Spleen (tissue), 11 donors: ENCODE measurements at regions not wholly inside any gene's neighbourhood (a gene's known extent, or its start where the extent isn't known, plus 50 kb on each side); places are given as distances from the start of the nearest gene placed in this dataset.
"Not testable (repeated sequence)": the region's sequence is repeated elsewhere in the genome, so short reads cannot be mapped to it uniquely, and the experiment has no call there.

Experiments
- DNase-seq: peaks from one replicate; pipeline ENCODE4 v3.0.0-alpha.2; 2020
- H3K27ac ChIP-seq, 8 donors: fragments of 200-600 bp; sonication (generic) in 7 of 8; 1 replicate in 4 of 8; 2 replicates in 4 of 8; pipeline versions ENCODE4 v1.5.0 to v1.8.0; 2016 to 2021; ENCODE audit warnings: inconsistent platforms in 4 of 8, mild to moderate bottlenecking in 4 of 8, moderate library complexity in 1 of 8
- H3K27me3 ChIP-seq, 7 donors: fragments of 200-600 bp; sonication (generic) in 6 of 7; replicated peaks in 1 of 7; 1 replicate in 4 of 7; 2 replicates in 3 of 7; pipeline versions ENCODE4 v1.5.0 to v1.8.0; 2016 to 2021; ENCODE audit warnings: inconsistent platforms in 3 of 7, mild to moderate bottlenecking in 1 of 7
- H3K36me3 ChIP-seq, 6 donors: fragments of 200-600 bp; sonication (generic) in 5 of 6; 1 replicate in 4 of 6; 2 replicates in 2 of 6; pipeline versions ENCODE4 v1.5.0 to v1.8.0; 2016 to 2021; ENCODE audit warnings: inconsistent platforms in 2 of 6
- H3K4me1 ChIP-seq, 6 donors: fragments of 200-600 bp; sonication (generic) in 5 of 6; 1 replicate in 3 of 6; 2 replicates in 3 of 6; pipeline versions ENCODE4 v1.5.0 to v1.8.0; 2016 to 2021; ENCODE audit warnings: inconsistent platforms in 3 of 6
- H3K4me3 ChIP-seq, 8 donors: fragments of 200-600 bp; sonication (generic) in 7 of 8; 1 replicate in 4 of 8; 2 replicates in 4 of 8; pipeline versions ENCODE4 v1.5.0 to v1.8.0; 2016 to 2021; ENCODE audit warnings: inconsistent platforms in 4 of 8, mild to moderate bottlenecking in 4 of 8, moderate library complexity in 2 of 8
- H3K9me3 ChIP-seq, 8 donors: fragments of 200-600 bp; sonication (generic) in 7 of 8; 1 replicate in 4 of 8; 2 replicates in 4 of 8; pipeline versions ENCODE4 v1.5.0 to v1.8.0; 2016 to 2021; ENCODE audit warnings: inconsistent platforms in 4 of 8
- POLR2A ChIP-seq, 3 donors: fragments of 450-650 bp; IDR thresholded peaks; one replicate each; pipeline ENCODE4 v1.5.1; 2017; ENCODE audit warnings: antibody characterized with exemption in 3 of 3, mild to moderate bottlenecking in 1 of 3
- POLR2AphosphoS5 ChIP-seq, 3 donors: sonication (generic); formaldehyde crosslinking; IDR thresholded peaks; one replicate each; pipeline ENCODE4 v1.5.1; 2017; ENCODE audit warnings: antibody characterized with exemption in 3 of 3
- WGBS, 5 donors: extraction: QIAGEN DNeasy Blood & Tissue Kit in 3 of 5; methylation state at CpG; one replicate each; pipeline versions ENCODE4 v1.1.5 to v1.1.7; 2013 to 2018; 5-methylcytosine and 5-hydroxymethylcytosine counted together
- intact Hi-C: fragments of 100-400 bp; cut with DNase I; formaldehyde crosslinking; loops from one replicate; pipeline ENCODE4 v1.15.0; 2023; ENCODE audit warnings: low total_unique reads
- TF ChIP-seq, protein P1 (sequence below), 11 experiments: fragments of 200-600 bp in 7 of 11; fragments of 450-650 bp in 4 of 11; sonication (generic) in 4 of 11; IDR thresholded peaks in 8 of 11; conservative IDR thresholded peaks in 3 of 11; 1 replicate in 7 of 11; 2 replicates in 4 of 11; pipeline versions ENCODE4 v1.4.0 to v1.8.0; 2016 to 2021; ENCODE audit warnings: antibody characterized with exemption in 11 of 11, inconsistent platforms in 4 of 11, mild to moderate bottlenecking in 1 of 11
- donor health status: healthy with polysubstance abuse.
- donor health status: DM: no; HTN: no; CAD: no; lungs with moderate emphysema.
- donor health status: DM: no; HTN: no; CAD: no.
- donor health status: Bipolar disorder and iron deficiency.
- donor health status: healthy.
- donor health status: DM: no; HTN: no; CAD: no.
- donor health status: DM: yes; HTN: yes; CAD: no.

DNA sequence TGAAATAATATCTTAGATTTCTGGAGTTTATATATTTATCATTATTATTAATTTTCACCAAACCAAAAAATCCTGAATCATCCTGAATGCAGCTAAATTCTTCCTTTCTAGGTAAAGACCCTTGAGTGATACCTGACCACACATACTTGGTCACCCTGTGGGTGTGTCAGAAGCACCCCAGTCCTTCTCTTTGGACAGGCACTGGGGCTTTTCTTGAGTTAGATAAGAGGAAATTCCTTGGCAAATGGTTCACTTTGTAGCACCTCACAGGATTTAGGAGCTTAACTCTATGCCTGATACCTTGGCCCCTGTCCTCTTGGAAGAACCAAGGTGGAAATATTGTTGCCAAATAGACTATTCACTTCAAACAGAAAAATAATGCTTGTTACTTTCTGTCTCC is 69.6 kb upstream of the PNPLA4 start:
- no peaks in the 10 kb centered on the region for H3K36me3 ChIP-seq
- peaks cover 0 to 11% (median 0%) of the 10 kb centered on the region in 8 donors for H3K9me3 ChIP-seq
- DNase-seq, result no peak
- H3K27ac ChIP-seq, result no peak overlapping the region
- intact Hi-C loops, result loop anchor here (5.0 kb wide), 1 partner anchor 740 kb away; no protein-coding TSS in a partner anchor
- TF ChIP-seq, protein P1, sequence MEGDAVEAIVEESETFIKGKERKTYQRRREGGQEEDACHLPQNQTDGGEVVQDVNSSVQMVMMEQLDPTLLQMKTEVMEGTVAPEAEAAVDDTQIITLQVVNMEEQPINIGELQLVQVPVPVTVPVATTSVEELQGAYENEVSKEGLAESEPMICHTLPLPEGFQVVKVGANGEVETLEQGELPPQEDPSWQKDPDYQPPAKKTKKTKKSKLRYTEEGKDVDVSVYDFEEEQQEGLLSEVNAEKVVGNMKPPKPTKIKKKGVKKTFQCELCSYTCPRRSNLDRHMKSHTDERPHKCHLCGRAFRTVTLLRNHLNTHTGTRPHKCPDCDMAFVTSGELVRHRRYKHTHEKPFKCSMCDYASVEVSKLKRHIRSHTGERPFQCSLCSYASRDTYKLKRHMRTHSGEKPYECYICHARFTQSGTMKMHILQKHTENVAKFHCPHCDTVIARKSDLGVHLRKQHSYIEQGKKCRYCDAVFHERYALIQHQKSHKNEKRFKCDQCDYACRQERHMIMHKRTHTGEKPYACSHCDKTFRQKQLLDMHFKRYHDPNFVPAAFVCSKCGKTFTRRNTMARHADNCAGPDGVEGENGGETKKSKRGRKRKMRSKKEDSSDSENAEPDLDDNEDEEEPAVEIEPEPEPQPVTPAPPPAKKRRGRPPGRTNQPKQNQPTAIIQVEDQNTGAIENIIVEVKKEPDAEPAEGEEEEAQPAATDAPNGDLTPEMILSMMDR (IDR thresholded peaks at IDR 0.05 in 8 of 11, conservative IDR thresholded peaks at IDR 0.05 in 3 of 11), result no peak
- TF ChIP-seq POLR2AphosphoS5 (IDR thresholded peaks at IDR 0.05), result no peak
- TF ChIP-seq POLR2A (IDR thresholded peaks at IDR 0.05), result no peak
- no peak overlapping the region for H3K4me3 ChIP-seq
- H3K27me3 ChIP-seq, result no peaks in the 10 kb centered on the region
- H3K4me1 ChIP-seq, result no peaks in the 10 kb centered on the region

DNA sequence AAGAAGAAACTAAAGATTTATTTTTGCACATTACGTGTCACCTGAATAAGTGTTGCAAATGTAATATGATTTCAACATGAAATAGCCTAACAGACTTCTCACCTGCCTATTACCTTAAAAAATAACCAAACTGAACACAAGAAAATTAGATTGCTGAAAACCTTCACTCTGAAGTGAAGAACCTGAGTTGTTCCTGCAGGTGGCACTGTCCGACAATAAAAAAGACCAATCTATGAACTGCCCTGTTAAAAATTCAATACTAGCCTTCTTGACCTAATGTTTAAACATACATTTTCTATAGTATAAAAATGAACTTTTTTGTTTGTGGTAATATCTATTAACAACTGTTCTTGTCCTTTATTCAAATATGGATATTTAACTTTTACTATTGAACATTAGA is 69.2 kb upstream of the PNPLA4 start:
- WGBS, 5 donors, result 12 to 27% (median 20%) methylated on average over 2 of the region's 2 CpGs
- Histone ChIP-seq H3K9me3 (peaks cover 0 to 11% (median 0%) of the 10 kb centered on the region in 8 donors), H3K4me3 (no peak overlapping the region), H3K27me3 (no peaks in the 10 kb centered on the region), H3K36me3 (no peaks in the 10 kb centered on the region), H3K4me1 (no peaks in the 10 kb centered on the region), H3K27ac (no peak overlapping the region)
- intact Hi-C loops, result loop anchor here (5.0 kb wide), 1 partner anchor 741 kb away; no protein-coding TSS in a partner anchor
- DNase-seq, result no peak
- TF ChIP-seq POLR2A (IDR thresholded peaks at IDR 0.05) (no peak), POLR2AphosphoS5 (IDR thresholded peaks at IDR 0.05) (no peak)
- TF ChIP-seq, protein P1 (IDR thresholded peaks at IDR 0.05 in 8 of 11, conservative IDR thresholded peaks at IDR 0.05 in 3 of 11), result peak in 10 of 11 experiments; percentile 30 to 62 (median 54)

DNA sequence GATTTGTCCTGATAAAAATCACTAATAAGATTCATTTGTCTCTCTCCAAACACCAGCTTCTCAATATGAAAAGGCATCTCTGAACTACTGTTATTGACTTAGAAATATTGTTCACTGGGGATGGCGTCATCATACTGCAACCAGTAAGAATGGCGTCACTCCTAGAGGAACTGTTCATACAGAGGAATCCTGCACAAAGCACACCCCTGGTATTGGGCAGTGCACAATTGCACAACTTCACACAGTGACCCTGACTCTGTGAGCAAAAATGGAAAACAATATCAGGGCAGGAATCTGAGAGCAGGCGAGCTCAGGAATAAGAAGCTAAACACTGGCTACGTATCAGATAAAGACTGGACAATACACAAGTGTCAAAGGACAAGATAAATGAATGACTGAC is 66.7 kb upstream of the PNPLA4 start:
- Histone ChIP-seq H3K36me3 (no peaks in the 10 kb centered on the region), H3K4me3 (no peak overlapping the region), H3K27ac (no peak overlapping the region), H3K9me3 (peaks cover 0 to 7% (median 0%) of the 10 kb centered on the region in 8 donors), H3K4me1 (no peaks in the 10 kb centered on the region), H3K27me3 (no peaks in the 10 kb centered on the region)
- 65 to 89% (median 78%) methylated on average over 4 of the region's 4 CpGs for WGBS, 5 donors
- no peak for TF ChIP-seq POLR2AphosphoS5 (IDR thresholded peaks at IDR 0.05)
- TF ChIP-seq, protein P1 (IDR thresholded peaks at IDR 0.05 in 8 of 11, conservative IDR thresholded peaks at IDR 0.05 in 3 of 11), result no peak
- TF ChIP-seq POLR2A (IDR thresholded peaks at IDR 0.05), result no peak
- intact Hi-C loops, result no loop called here
- DNase-seq, result no peak

DNA sequence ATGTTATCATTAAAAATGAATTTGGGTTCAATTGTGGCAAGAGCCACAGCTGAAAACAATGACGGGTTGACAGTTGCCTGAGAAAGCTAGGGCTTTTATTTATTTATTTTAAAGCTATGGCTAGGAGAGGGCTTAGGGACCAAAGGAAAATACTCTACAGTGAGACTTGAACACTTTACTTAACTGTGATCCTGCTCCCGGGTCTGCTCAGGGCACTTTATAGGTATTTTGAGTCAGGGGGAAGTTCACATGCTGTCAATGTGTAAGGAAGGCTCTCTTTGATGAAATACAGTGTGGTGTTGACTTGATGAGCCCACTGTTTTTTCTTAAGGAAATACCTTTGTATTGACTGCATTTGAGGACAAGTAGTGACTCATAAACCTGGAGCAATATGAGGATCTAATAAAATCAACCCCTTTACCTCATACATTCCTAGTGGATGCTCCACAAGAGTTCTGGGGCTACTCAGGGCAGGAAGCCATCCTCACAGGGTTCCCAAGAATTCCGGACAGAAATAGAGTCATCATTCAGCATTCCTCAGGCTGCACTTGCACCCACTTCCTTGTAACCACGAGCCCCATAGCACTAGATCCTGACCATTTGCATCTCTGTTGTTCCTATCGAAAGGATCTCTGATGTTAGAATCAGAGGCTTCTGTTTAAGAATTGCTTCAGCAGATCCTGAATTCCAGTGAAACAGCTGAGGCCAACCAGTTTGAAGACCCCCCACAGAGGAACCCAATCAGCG is 61.0 kb upstream of the PNPLA4 start:
- H3K4me1 ChIP-seq, H3K36me3 ChIP-seq, intact Hi-C loops, DNase-seq, H3K4me3 ChIP-seq, H3K9me3 ChIP-seq, H3K27me3 ChIP-seq: not testable (repeated sequence)
- WGBS, 5 donors, result 69 to 82% (median 76%) methylated on average over 6 of the region's 6 CpGs
- peak overlapping the region in 2 of 8 donors; percentile 47 to 55 for H3K27ac ChIP-seq
